OCI-M1 (cell line): ENCODE measurements at regions not wholly inside any gene's neighbourhood (a gene's known extent, or its start where the extent isn't known, plus 50 kb on each side); places are given as distances from the start of the nearest gene placed in this dataset.
A peak's percentile ranks its signal among the peaks of the same experiment; 100 is the strongest.

Source experiments
- DNase-seq: peaks from one replicate; lab custom pipeline; 2025; lab: John Stamatoyannopoulos, UW

DNA sequence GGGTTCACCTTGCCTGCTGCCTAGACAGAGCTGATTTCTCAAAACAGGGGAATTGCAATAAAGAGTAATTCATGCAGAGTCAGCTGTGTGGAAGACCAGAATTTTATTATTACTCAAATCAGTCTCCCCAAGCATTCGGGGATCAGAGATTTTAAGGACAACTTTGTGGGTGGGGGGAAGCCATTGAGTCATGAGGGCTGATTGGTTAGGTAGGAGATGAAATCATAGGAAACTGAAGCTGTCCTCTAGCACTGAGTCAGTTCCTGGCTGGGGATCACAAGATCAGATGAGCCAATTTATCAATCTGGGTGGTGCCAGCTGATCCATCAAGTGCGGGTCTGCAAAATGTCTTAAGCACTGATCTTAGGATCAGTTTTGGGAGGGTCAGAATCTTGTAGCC lies 159.1 kb upstream of the MAP1B start:
- no peak for DNase-seq

- no peak for DNase-seq
Measured at GRCh38 chr5:71949772-71950171, 157.5 kb upstream of the MAP1B start.

DNA sequence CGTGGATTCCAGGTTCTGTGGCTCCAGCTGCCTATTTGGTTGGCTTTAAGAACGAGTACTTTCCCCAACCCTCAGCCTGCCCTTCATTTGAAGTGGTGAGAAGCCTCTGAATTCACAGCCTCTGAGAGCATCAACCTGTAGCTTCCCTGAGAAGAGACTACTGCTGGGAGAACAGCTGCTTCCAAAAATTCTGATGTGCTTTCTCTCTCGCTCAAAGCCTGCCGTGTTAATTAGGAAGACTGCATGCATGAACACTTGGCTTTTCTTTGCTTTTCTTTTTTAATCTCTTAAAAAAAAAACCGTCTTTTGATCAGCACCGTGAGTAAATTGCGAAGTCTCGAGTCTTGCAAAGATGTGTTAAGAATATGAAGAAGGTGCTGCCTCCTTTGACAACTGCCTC lies 153.4 kb upstream of the MAP1B start:
- DNase-seq: no peak

GRCh38 chr5:71954329-71954728 lies 152.9 kb upstream of the MAP1B start:
- no peak for DNase-seq

GRCh38 chr5:71955723-71956122 lies 151.6 kb upstream of the MAP1B start:
- DNase-seq: no peak

DNA sequence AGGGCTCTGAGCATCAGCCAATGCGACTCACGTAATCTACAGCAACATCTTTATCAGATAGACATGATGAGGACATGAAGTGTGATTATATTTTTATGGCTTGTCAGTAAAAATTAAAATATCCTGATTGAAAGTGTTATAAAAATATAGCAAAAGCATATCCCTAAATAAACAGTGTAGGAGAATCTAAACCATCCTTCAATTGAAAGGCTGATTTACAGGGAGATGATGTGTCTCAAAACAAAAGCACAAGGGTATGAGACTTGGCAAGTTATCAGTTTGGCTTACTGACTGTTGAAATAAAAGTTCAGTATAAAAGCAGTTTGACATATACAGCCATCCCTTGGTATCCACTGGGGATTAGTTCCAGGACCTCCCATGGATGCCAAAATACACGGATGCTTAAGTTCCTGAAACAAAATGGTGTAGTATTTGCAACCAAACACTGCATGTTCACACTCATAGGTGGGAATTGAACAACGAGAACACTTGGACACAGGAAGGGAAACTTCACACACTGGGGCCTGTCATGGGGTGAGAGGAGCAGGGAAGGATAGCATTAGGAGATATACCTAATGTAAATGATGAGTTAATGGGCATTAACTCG lies 149.9 kb upstream of the MAP1B start:
- DNase-seq: no peak

DNA sequence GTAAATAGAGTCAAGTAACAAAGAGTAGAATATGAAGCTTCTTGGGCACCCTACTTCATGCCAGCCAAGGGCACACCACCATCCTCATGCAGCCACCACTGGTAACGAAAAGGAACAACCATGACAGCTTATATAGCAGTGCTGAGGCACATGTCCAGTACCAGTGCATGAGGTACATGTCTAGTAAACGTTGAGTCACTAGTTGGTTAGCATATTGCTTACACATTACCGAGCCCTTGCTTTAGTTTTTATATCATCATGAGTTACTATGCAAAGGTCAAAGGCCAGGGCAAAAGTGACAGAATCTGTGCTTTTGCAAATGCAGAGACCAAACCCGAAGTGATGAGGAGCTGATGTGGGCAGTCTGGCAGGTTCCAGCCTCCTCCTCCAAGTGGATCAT lies 147.1 kb upstream of the MAP1B start:
- DNase-seq: no peak

DNA sequence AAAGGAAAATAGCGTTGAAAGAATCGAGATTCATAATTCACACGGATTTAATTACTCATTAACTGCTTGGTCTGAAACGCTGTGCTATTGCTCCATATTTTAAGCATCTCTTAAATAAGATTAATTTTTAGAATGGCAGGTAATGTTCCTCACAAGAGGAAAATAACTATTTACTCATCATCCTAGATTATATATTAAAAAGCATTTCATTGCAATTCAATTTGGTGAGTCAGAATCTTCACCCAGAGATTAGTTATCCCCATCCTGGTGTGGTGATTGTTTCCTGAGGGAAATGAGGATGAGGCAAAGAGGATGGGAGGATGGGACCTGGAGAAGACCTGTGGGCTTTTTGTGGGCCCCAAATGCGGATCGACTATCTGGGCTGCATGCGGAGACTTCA lies 145.5 kb upstream of the MAP1B start:
- no peak for DNase-seq

DNA sequence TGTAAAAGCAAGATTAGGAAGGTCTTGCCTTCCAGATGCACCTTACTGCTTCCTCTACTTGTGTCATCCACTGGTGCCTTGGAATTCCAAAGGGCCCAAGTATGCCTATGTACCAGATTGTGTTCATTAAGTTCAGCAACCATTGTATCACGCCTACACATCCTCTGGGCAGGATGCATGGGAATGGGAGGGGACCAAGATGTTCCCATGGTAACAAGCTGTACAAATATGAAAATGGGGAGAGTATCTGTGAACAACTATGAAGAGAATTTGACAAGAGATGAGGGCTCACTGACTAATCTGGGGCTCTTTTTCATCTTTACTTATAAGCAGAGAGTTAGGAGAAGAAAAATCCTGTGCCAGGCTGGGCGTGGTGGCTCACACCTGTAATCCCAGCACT lies 137.8 kb upstream of the MAP1B start:
- no peak for DNase-seq

GRCh38 chr5:71971862-71972261 lies 135.4 kb upstream of the MAP1B start:
- DNase-seq: no peak

- DNase-seq: no peak
Measured at GRCh38 chr5:71972777-71973473, 134.3 kb upstream of the MAP1B start.

DNA sequence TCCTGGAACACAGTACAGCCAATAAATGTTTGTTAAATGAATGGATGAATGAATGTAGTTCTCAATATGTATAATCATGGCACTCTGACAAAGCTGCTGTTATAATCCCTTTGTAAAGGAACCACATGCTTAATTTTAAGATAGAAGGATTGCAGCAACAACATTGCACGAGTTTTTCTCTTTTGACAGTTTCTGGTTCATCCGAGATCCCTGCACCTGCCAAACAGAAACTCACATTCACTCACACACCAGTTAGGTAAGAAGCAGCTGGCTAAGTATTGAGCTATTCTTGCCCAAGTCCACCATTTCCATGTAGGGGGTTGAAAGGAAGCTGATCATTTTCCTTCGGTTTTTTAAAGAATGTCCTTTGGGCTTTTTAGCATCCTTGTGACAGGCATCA lies 133.7 kb upstream of the MAP1B start:
- DNase-seq: no peak

DNA sequence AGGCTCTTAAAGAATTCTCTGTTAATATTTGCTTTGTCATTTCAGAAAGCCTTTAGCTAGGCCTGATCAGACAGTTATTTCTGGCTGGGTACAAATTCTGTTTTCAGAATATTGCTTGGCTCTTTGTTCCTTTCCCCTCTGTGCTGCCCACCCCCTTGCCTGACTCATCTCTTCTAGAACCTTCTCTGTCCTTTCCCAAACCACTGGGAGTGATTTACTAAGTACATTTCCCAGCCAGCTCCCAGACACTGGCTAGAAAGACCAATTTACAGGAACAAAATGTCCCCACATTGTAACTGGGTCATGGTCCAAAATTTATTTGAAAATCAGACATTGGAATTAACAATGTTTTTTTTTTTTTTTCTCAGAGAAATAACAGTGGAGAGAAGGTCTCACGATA lies 133.1 kb upstream of the MAP1B start:
- no peak for DNase-seq

DNA sequence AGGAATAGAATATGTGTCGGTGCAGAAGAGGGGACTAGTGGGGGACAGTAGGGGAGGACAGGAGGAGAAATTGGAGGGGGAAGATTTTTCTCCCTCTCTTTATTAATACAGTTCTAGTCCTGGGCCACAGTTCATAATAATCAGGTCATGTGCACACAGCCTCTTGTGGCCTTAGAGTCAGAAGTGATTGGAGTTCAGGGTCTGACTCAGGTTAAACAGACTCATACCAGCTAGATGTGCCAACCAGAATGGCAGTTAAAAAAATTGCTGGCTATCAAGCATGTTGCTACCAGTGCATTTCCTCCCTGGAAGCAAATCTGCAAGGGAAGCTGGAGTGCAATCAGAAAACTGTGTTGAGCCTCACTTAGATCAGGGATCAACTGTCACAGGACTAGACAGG lies 132.7 kb upstream of the MAP1B start:
- no peak for DNase-seq

GRCh38 chr5:71976449-71976848 lies 130.8 kb upstream of the MAP1B start:
- no peak for DNase-seq

DNA sequence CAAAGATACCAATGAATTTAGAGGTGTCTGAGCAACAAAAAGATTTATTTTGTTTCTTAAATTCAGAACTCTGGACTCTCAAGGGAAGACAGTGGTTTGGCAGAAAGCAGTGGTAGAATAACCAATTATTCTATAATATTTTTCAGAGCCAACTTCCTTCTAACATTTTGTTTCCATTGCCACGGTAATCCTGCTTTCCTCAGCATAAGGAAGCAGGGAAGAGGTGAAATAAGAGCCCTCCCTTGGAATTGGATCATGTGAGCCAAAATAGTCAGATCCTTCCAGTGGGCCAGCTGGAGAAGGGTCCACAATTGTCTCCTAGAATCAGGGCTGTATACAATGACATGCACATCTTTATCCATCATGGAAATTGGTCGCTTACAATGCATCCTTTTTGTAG lies 130.0 kb upstream of the MAP1B start:
- no peak for DNase-seq

DNA sequence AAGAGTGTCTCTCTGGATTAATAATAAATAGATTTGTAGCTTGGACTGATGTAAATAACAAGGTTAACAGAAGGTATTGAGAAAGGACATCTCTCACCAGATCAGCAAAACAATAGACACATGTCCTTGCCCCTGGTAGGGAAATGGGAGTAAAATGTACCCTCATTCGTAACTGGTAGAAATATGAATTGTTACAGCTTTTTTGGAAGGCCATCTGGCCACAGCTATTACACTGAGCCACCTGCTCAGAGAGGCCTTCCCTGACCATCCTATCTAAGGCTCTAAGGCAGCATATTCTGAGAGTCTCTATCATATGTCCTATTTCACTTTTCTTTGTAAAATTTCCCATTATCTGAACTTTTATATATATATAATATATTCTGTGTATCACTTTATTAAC lies 129.1 kb upstream of the MAP1B start:
- no peak for DNase-seq

DNA sequence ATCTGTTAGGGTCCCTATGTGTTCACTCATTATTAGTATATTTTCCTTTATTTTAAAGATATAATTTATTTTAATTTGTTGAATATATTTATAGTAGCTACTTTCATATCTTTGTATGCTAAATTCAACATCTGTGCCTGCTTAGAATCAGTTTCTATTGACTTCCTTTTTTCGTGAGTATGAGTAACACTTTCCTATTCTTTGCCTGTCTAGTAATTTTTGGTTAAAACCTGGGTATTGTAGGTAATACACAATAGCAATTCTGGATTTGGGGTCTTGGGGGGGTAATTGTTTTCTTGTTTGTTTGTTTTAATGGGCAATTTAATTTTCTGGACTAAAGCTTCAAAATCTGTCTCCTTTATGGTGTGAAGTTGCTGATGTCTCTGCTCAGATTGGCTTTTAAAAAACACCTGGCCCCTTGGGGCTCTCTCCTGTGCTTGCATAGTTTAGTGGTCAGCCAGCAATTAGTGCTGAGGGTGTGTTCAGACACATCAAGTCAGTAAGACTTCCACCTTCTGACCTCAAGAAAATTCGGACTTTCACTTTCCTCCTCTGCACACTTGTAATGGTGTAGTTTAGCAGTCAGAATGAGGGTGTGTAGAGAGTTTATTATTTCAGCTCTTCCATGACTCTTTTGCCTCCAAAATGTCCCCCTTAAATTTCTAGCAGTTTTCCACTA lies 124.4 kb upstream of the MAP1B start:
- peak; percentile 31 for DNase-seq

DNA sequence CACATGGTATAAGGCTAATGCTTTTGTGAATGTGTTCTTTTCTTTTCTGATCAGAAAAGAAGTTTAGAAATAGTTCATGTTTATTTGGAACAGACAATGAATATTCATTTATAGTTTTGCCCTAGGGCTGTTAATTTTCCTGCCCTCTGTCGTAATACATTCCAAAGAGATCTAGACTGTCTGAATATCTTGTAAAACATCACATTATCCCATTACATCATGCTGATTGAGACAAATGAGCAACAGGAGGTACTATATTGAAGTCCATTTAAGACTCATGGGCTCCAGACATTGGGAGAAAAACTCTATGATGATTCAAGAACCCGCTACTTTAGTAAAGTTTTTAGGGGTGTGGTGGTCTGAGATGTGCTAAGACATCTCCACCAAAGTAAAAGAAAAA lies 121.2 kb upstream of the MAP1B start:
- DNase-seq: no peak

DNA sequence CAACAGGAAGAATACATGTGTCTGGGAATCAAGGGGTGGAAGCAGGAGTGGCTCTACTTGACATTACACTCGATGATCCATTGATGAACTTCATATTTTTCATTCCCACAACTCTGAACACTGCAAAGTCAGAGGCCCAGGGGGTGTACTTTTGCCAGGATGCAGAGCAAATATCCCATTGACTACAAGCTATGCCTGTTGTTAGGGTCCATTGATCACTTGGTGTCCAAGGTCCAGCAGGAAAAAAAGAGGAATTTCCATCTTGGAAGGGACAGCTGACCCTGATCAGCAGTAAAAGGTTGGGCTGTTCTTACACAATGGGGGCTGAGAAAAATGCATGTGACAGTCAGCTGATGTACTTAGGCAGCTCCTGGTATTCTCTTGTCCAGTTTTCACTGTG lies 118.5 kb upstream of the MAP1B start:
- DNase-seq: no peak

GRCh38 chr5:71993600-71993999 lies 113.7 kb upstream of the MAP1B start:
- no peak for DNase-seq

- DNase-seq: no peak
Measured at GRCh38 chr5:71996789-71997188, 110.5 kb upstream of the MAP1B start.

- no peak for DNase-seq
Measured at GRCh38 chr5:71998746-71999145, 108.5 kb upstream of the MAP1B start.

GRCh38 chr5:72000707-72001106 lies 106.6 kb upstream of the MAP1B start:
- DNase-seq: no peak
